HG03135 (cell line): ENCODE measurements at regions not wholly inside any gene's neighbourhood (a gene's known extent, or its start where the extent isn't known, plus 50 kb on each side); places are given as distances from the start of the nearest gene placed in this dataset.
"Not testable (repeated sequence)": the region's sequence is repeated elsewhere in the genome, so short reads cannot be mapped to it uniquely, and the experiment has no call there.

ENCODE experiments used
- ATAC-seq: cut with Tn5 transposase; IDR thresholded peaks from one replicate; pipeline ENCODE4 v1.9.1; 2021; ENCODE audit warnings: mild to moderate bottlenecking, moderate library complexity; ENCODE audit not compliant: unreplicated experiment

- ATAC-seq: no peak
Measured at GRCh38 chr12:116687888-116688287, 50.0 kb downstream of the SPRING1 start.

- ATAC-seq: no peak
Measured at GRCh38 chr12:116684891-116685290, 53.0 kb downstream of the SPRING1 start.

GRCh38 chr12:116677202-116677661 lies 60.6 kb downstream of the SPRING1 start:
- ATAC-seq: no peak

- ATAC-seq: no peak
Measured at GRCh38 chr12:116675339-116676107, 62.3 kb downstream of the SPRING1 start.

- ATAC-seq: no peak
Measured at GRCh38 chr12:116674643-116675183, 63.2 kb downstream of the SPRING1 start.

- no peak for ATAC-seq
Measured at GRCh38 chr12:116673681-116674111, 64.2 kb downstream of the SPRING1 start.

GRCh38 chr12:116672842-116673516 lies 64.9 kb downstream of the SPRING1 start:
- ATAC-seq: peak; percentile 55

GRCh38 chr12:116672010-116672409 lies 65.9 kb downstream of the SPRING1 start:
- no peak for ATAC-seq

- no peak for ATAC-seq
Measured at GRCh38 chr12:116670859-116671258, 67.0 kb downstream of the SPRING1 start.

- no peak for ATAC-seq
Measured at GRCh38 chr12:116667752-116668151, 70.1 kb downstream of the SPRING1 start.

- not testable (repeated sequence) for ATAC-seq
Measured at GRCh38 chr12:116666829-116667228, 71.0 kb downstream of the SPRING1 start.

GRCh38 chr12:116666305-116666673 lies 71.6 kb downstream of the SPRING1 start:
- ATAC-seq: no peak

GRCh38 chr12:116665666-116666304 lies 72.1 kb downstream of the SPRING1 start:
- no peak for ATAC-seq

- no peak for ATAC-seq
Measured at GRCh38 chr12:116664085-116664484, 73.8 kb downstream of the SPRING1 start.

GRCh38 chr12:116662612-116663144 lies 75.2 kb downstream of the SPRING1 start:
- ATAC-seq: no peak

- no peak for ATAC-seq
Measured at GRCh38 chr12:116661341-116661740, 76.5 kb downstream of the SPRING1 start.

GRCh38 chr12:116660740-116661139 lies 77.1 kb downstream of the SPRING1 start:
- not testable (repeated sequence) for ATAC-seq

GRCh38 chr12:116659771-116660481 lies 77.9 kb downstream of the SPRING1 start:
- no peak for ATAC-seq

GRCh38 chr12:116657921-116658495 lies 79.9 kb downstream of the SPRING1 start:
- no peak for ATAC-seq

GRCh38 chr12:116656306-116656705 lies 81.6 kb downstream of the SPRING1 start:
- no peak for ATAC-seq
